ENCODE measurements at regions not wholly inside any gene's neighbourhood (a gene's known extent, or its start where the extent isn't known, plus 50 kb on each side); places are given as distances from the start of the nearest gene placed in this dataset.

GRCh38 chr5:147180751-147181150 lies 54.1 kb upstream of the STK32A start:
- Histone ChIP-seq H4K20me1 (ENCODE audit: insufficient read depth, poor library complexity, severe bottlenecking) (no peaks in the 10 kb centered on the region), H3K27ac (no peak overlapping the region), H3K9me2 (replicated peaks; ENCODE audit: insufficient read depth) (no peaks in the 10 kb centered on the region), H3K27me3 (no peaks in the 10 kb centered on the region), H2AFZ (no peak overlapping the region), H3K4me1 (ENCODE audit: insufficient read depth) (no peaks in the 10 kb centered on the region), H3K36me3 (replicated peaks; ENCODE audit: insufficient read depth, low read depth) (no peaks in the 10 kb centered on the region), H3K79me2 (no peaks in the 10 kb centered on the region), H3K9me3 (ENCODE audit: low read depth) (no peaks in the 10 kb centered on the region), H3K4me3 (no peak overlapping the region), H3K4me2 (no peak overlapping the region)
- TF ChIP-seq EZH2 (IDR thresholded peaks at IDR 0.05; ENCODE audit: borderline replicate concordance) (no peak), CTCF (IDR thresholded peaks at IDR 0.05; ENCODE audit: poor library complexity) (no peak), EZH2phosphoT487 (IDR thresholded peaks at IDR 0.05; ENCODE audit: low read depth, severe bottlenecking, unreplicated experiment) (no peak)
- DNase-seq (ENCODE audit: low spot score): no peak
- WGBS (ENCODE audit: low lambda C conversion rate, missing lambda C conversion rate): 64% methylated on average over 4 of the region's 4 CpGs
